Mesendoderm (in vitro differentiated cells): ENCODE measurements at regions not wholly inside any gene's neighbourhood (a gene's known extent, or its start where the extent isn't known, plus 50 kb on each side); places are given as distances from the start of the nearest gene placed in this dataset.
"Not testable (repeated sequence)": the region's sequence is repeated elsewhere in the genome, so short reads cannot be mapped to it uniquely, and the experiment has no call there.

Source experiments
- DNase-seq: peaks from one replicate; pipeline ENCODE4 v3.0.0; 2013
- H2AK5ac ChIP-seq: 2 replicates; pipeline ENCODE4 v1.6.1; 2013; ENCODE audit warnings: low read length, inconsistent platforms
- H2BK120ac ChIP-seq: 2 replicates; pipeline ENCODE4 v1.6.1; 2013; ENCODE audit warnings: low read depth, mild to moderate bottlenecking, low read length, moderate library complexity, mixed read lengths
- H2BK15ac ChIP-seq: replicated peaks from 2 replicates; pipeline ENCODE4 v1.6.1; 2013; ENCODE audit warnings: low read depth, mild to moderate bottlenecking, moderate library complexity
- H2BK5ac ChIP-seq: 2 replicates; pipeline ENCODE4 v1.6.1; 2013; ENCODE audit warnings: low read length, inconsistent platforms
- H3K18ac ChIP-seq: 2 replicates; pipeline ENCODE4 v1.6.1; 2013; ENCODE audit warnings: mild to moderate bottlenecking, low read length, mixed read lengths
- H3K23ac ChIP-seq: one replicate; pipeline ENCODE4 v1.6.1; 2013; ENCODE audit warnings: low read length
- H3K27ac ChIP-seq: 2 replicates; pipeline ENCODE4 v1.5.1; 2013; ENCODE audit warnings: low read depth, mild to moderate bottlenecking, inconsistent platforms, low read length, moderate library complexity
- H3K27me3 ChIP-seq: 2 replicates; pipeline ENCODE4 v1.6.1; 2013; ENCODE audit warnings: low read length, control low read depth, mild to moderate bottlenecking, inconsistent platforms; ENCODE audit not compliant: insufficient read depth, poor library complexity
- H3K36me3 ChIP-seq: 2 replicates; pipeline ENCODE4 v1.6.1; 2013; ENCODE audit warnings: low read length, inconsistent platforms; ENCODE audit not compliant: control insufficient read depth, insufficient read depth
- H3K4ac ChIP-seq: one replicate; pipeline ENCODE4 v1.6.1; 2013; ENCODE audit warnings: low read depth, mild to moderate bottlenecking, low read length, moderate library complexity
- H3K4me1 ChIP-seq: 2 replicates; pipeline ENCODE4 v1.6.1; 2013; ENCODE audit warnings: low read depth, low read length, inconsistent platforms; ENCODE audit not compliant: control insufficient read depth
- H3K4me2 ChIP-seq: 2 replicates; pipeline ENCODE4 v1.6.1; 2013; ENCODE audit warnings: low read length
- H3K4me3 ChIP-seq: 2 replicates; pipeline ENCODE4 v1.5.1; 2013; ENCODE audit warnings: mild to moderate bottlenecking, low read length
- H3K56ac ChIP-seq: one replicate; pipeline ENCODE4 v1.6.1; 2013; ENCODE audit warnings: low read length
- H3K79me1 ChIP-seq: 2 replicates; pipeline ENCODE4 v1.6.1; 2013; ENCODE audit warnings: low read length, inconsistent platforms
- H3K79me2 ChIP-seq: 2 replicates; pipeline ENCODE4 v1.6.1; 2013; ENCODE audit warnings: mild to moderate bottlenecking, low read length; ENCODE audit not compliant: control insufficient read depth, insufficient read depth
- H3K9ac ChIP-seq: 2 replicates; pipeline ENCODE4 v1.6.1; 2013; ENCODE audit warnings: low read length, inconsistent platforms
- H4K5ac ChIP-seq: one replicate; pipeline ENCODE4 v1.6.1; 2013; ENCODE audit warnings: low read length
- H4K8ac ChIP-seq: one replicate; pipeline ENCODE4 v1.6.1; 2013; ENCODE audit warnings: low read depth, mild to moderate bottlenecking, control low read depth, low read length, moderate library complexity
- WGBS: extraction: QIAGEN DNeasy Blood & Tissue Kit; methylation state at CpG from one replicate; pipeline ENCODE4 v1.1.7; 2013; ENCODE audit warnings: low lambda C conversion rate, missing lambda C conversion rate; ENCODE audit not compliant: insufficient coverage; ENCODE audit errors: extremely low coverage; 5-methylcytosine and 5-hydroxymethylcytosine counted together

DNA sequence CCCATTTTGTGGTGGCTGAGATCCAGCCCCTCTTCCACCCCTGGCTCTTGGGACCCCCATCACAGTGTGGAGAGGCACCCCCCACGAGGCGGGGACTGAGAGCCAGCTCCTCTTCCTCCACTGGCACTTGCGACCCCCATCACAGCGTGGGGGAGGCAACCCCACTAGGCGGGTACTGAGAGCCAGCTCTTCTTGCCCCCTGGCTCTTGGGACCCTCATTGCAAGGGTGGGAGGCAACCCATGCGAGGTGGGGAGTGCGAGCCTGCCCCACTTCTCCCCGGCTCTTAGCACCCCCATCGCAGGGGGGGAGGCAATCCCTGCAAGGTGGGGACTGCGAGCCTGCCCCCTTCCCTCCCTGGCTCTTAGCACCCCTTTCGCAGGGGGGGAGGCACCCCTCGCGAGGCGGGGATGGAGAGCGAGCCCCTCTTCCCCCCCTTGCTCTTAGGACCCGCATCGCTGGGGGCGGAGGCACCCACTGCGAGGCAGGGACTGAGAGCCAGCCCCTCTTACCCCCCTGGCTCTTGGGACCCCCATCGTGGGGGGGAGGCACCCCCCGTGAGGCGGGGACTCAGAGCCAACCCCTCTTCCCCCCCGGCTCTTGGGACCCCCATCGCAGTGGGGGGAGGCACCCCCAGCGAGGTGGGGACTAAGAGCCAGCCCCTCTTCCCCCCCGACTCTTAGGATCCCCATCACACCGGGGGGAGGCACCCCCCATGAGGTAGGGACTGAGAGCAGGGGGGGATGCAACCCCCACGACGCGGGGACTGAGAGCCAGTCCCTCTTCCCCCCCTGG lies 364.6 kb upstream of the SPRY2 start:
- Histone ChIP-seq H2BK5ac (no peak overlapping the region), H4K8ac (no peak overlapping the region), H3K27ac (no peak overlapping the region), H3K56ac (no peak overlapping the region), H4K5ac (no peak overlapping the region), H3K4ac (no peak overlapping the region), H3K23ac (no peak overlapping the region), H3K4me1 (no peaks in the 10 kb centered on the region), H2BK120ac (no peak overlapping the region), H3K79me2 (no peaks in the 10 kb centered on the region), H3K27me3 (no peaks in the 10 kb centered on the region), H2AK5ac (no peak overlapping the region), H3K36me3 (no peaks in the 10 kb centered on the region), H3K4me2 (no peak overlapping the region), H3K79me1 (no peaks in the 10 kb centered on the region), H2BK15ac (no peak overlapping the region), H3K18ac (no peak overlapping the region), H3K4me3 (no peak overlapping the region), H3K9ac (no peak overlapping the region)
- no peak for DNase-seq
- no CpG with 5 or more reads among the region's 30 CpGs for WGBS

DNA sequence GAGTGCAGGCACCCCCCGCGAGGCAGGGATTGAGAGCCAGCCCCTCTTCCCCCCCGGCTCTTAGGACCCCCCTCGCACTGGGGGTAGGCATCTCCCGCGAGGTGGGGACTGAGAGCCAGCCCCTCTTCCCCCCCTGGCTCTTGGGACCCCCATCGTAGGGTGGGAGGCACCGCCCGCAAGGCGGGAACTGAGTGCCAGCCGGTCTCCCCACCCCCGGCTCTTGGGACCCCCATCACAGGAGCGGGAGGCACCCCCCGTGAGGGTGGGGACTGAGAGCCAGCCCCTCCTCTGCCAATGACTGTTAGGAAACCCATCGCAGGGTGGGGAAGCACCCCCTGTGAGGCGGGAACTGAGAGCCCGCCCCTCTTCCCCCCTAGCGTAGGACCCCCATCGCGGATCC lies 363.4 kb upstream of the SPRY2 start:
- no peaks in the 10 kb centered on the region for H3K79me2 ChIP-seq
- H2AK5ac ChIP-seq: no peak overlapping the region
- H2BK15ac ChIP-seq: no peak overlapping the region
- no peak overlapping the region for H2BK120ac ChIP-seq
- H3K18ac ChIP-seq: no peak overlapping the region
- no peak overlapping the region for H3K4ac ChIP-seq
- no peak overlapping the region for H4K5ac ChIP-seq
- H3K9ac ChIP-seq: no peak overlapping the region
- H3K79me1 ChIP-seq: no peaks in the 10 kb centered on the region
- H3K23ac ChIP-seq: no peak overlapping the region
- no peak overlapping the region for H3K4me2 ChIP-seq
- no peaks in the 10 kb centered on the region for H3K4me1 ChIP-seq
- H2BK5ac ChIP-seq: no peak overlapping the region
- H3K56ac ChIP-seq: no peak overlapping the region
- H3K27ac ChIP-seq: no peak overlapping the region
- no peaks in the 10 kb centered on the region for H3K27me3 ChIP-seq
- H3K36me3 ChIP-seq: no peaks in the 10 kb centered on the region
- H4K8ac ChIP-seq: no peak overlapping the region
- H3K4me3 ChIP-seq: no peak overlapping the region
- no CpG with 5 or more reads among the region's 20 CpGs for WGBS
- DNase-seq: no peak

DNA sequence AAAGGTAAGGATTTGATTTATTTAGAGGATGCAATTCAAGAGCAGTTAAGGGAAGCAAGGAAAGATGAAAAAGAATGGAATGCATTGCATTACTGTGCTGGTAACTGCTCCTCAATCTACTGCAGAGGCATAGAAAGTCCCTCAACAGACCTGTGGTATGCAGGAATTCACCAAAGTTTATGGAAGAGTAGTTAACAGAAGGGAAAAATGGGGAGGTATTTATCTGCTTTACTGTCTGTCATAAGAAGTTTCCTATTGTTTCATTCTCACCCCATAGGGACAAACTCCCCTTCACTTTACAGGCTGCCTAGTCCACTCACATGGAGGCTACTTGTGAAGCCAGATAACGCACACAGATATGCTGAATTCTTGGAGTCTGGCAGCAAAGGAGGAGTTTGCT lies 354.9 kb upstream of the SPRY2 start:
- Histone ChIP-seq H3K4ac (no peak overlapping the region), H3K18ac (no peak overlapping the region), H3K27ac (no peak overlapping the region), H3K56ac (no peak overlapping the region), H3K27me3 (no peaks in the 10 kb centered on the region), H3K36me3 (no peaks in the 10 kb centered on the region), H2BK15ac (no peak overlapping the region), H3K9ac (no peak overlapping the region), H3K4me1 (no peaks in the 10 kb centered on the region), H3K79me1 (no peaks in the 10 kb centered on the region), H3K4me3 (no peak overlapping the region), H3K4me2 (no peak overlapping the region), H2BK5ac (no peak overlapping the region), H3K23ac (no peak overlapping the region), H3K79me2 (no peaks in the 10 kb centered on the region), H2AK5ac (no peak overlapping the region), H2BK120ac (no peak overlapping the region), H4K5ac (no peak overlapping the region), H4K8ac (no peak overlapping the region)
- no CpG with 5 or more reads among the region's 1 CpG for WGBS
- DNase-seq: peak; percentile 97

DNA sequence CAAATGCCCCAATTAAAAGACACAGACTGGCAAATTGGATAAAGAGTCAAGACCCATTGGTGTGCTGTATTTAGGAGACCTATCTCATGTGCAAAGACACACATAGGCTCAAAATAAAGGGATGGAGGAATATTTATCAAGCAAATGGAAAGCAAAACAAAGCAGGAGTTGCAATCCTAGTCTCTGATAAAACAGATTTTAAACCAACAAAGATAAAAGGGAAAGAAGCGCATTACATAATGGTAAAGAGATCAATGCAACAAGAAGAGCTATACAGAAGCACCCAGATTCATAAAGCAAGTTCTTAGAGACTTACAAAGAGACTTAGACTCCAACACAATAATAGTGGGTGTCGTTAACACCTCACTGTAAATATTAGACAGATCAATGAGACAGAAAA lies 350.9 kb upstream of the SPRY2 start:
- not testable (repeated sequence) for H3K36me3 ChIP-seq, H3K4me2 ChIP-seq, H3K4me1 ChIP-seq, H2BK15ac ChIP-seq, H3K18ac ChIP-seq, H3K9ac ChIP-seq, H4K5ac ChIP-seq, H2BK5ac ChIP-seq, H3K27me3 ChIP-seq, H4K8ac ChIP-seq, H2BK120ac ChIP-seq, H3K4me3 ChIP-seq, H3K79me2 ChIP-seq, H3K4ac ChIP-seq, H3K56ac ChIP-seq, DNase-seq, H3K23ac ChIP-seq, H3K27ac ChIP-seq, H3K79me1 ChIP-seq, H2AK5ac ChIP-seq
- WGBS: no CpG with 5 or more reads among the region's 2 CpGs

DNA sequence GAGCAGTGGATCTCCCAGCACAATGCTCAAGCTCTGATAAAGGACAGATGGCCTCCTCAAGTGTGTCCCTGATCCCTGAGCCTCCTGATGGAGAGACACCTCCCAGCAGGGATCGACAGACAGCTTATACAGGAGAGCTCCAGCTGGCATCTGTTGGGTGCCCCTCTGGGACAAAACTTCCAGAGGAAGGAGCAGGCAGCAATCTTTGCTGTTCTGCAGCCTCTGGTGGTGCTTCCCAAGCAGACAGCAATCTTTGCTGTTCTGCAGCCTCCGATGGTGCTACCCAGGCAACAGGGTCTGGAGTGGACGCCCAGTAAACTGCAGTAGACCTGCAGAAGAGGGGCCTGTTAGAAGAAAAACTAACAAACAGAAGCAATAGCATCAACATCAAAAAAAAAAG lies 349.3 kb upstream of the SPRY2 start:
- no peaks in the 10 kb centered on the region for H3K79me1 ChIP-seq
- no peak overlapping the region for H4K5ac ChIP-seq
- WGBS: no CpG with 5 or more reads among the region's 3 CpGs

DNA sequence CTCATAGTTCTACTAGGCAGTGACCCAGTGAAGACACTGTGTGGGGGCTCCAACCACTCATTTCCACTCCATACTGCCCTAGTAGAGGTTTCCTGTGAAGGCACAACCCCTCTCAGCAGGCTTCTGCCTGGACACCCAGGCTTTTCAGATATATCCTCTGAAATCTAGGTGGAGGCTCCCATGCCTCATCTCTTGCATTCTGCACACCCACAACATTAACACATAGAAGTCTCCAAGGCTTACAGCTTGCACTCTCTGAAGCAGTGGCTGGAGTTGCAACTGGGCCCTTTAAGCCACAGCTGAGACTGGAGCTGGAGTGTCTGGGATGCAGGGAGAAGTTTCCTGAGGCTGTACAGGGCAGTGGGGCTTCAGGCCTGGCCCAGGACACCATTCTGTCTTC lies 347.7 kb upstream of the SPRY2 start:
- no peak overlapping the region for H3K4me2 ChIP-seq
- H2BK120ac ChIP-seq: no peak overlapping the region
- no peaks in the 10 kb centered on the region for H3K4me1 ChIP-seq
- no peak overlapping the region for H3K27ac ChIP-seq
- H3K9ac ChIP-seq: no peak overlapping the region
- no peaks in the 10 kb centered on the region for H3K79me2 ChIP-seq
- no peak overlapping the region for H4K5ac ChIP-seq
- H2BK5ac ChIP-seq: no peak overlapping the region
- no peak overlapping the region for H3K4ac ChIP-seq
- H3K4me3 ChIP-seq: no peak overlapping the region
- no peak overlapping the region for H3K18ac ChIP-seq
- H2AK5ac ChIP-seq: no peak overlapping the region
- no peak overlapping the region for H3K56ac ChIP-seq
- no peak overlapping the region for H4K8ac ChIP-seq
- no peak for DNase-seq
- H3K79me1 ChIP-seq: no peaks in the 10 kb centered on the region
- no peak overlapping the region for H2BK15ac ChIP-seq
- H3K27me3 ChIP-seq: no peaks in the 10 kb centered on the region
- no peaks in the 10 kb centered on the region for H3K36me3 ChIP-seq
- no peak overlapping the region for H3K23ac ChIP-seq

More for the DNA sequence above, 349.3 kb upstream of the SPRY2 start:
- no peak overlapping the region for H3K4me3 ChIP-seq
- H3K4me1 ChIP-seq: no peaks in the 10 kb centered on the region
- no peak overlapping the region for H2BK5ac ChIP-seq
- no peak overlapping the region for H3K9ac ChIP-seq
- H3K36me3 ChIP-seq: no peaks in the 10 kb centered on the region
- H2BK15ac ChIP-seq: no peak overlapping the region
- no peak overlapping the region for H2AK5ac ChIP-seq
- no peak overlapping the region for H3K4ac ChIP-seq
- H3K56ac ChIP-seq: no peak overlapping the region
- no peaks in the 10 kb centered on the region for H3K79me2 ChIP-seq
- DNase-seq: no peak
- no peak overlapping the region for H2BK120ac ChIP-seq
- H3K4me2 ChIP-seq: no peak overlapping the region
- H3K18ac ChIP-seq: no peak overlapping the region
- no peak overlapping the region for H3K27ac ChIP-seq
- H3K27me3 ChIP-seq: no peaks in the 10 kb centered on the region
- H3K23ac ChIP-seq: no peak overlapping the region
- no peak overlapping the region for H4K8ac ChIP-seq
